SK-N-SH (cell line): ENCODE measurements at regions not wholly inside any gene's neighbourhood (a gene's known extent, or its start where the extent isn't known, plus 50 kb on each side); places are given as distances from the start of the nearest gene placed in this dataset.
"Not testable (repeated sequence)": the region's sequence is repeated elsewhere in the genome, so short reads cannot be mapped to it uniquely, and the experiment has no call there.

ENCODE experiments used
- CTCF ChIA-PET: fragments of 300-600, 350-600 bp; formaldehyde crosslinking; extraction: SDS; loops from one replicate; lab custom pipeline; 2021; lab: Yijun Ruan, JAX
- POLR2A ChIA-PET: fragments of 350-600 bp; sonication (Branson Sonifier 250); formaldehyde crosslinking; extraction: SDS; loops from one replicate; lab custom pipeline; 2020; ENCODE audit warnings: antibody characterized with exemption, inconsistent platforms; lab: Yijun Ruan, JAX
- DNase-seq: peaks from one replicate; pipeline ENCODE4 v3.0.0; 2012
- H2AFZ ChIP-seq: fragments of 200-600 bp; sonication (generic); 2 replicates; pipeline ENCODE4 v1.8.1; 2016; ENCODE audit warnings: antibody characterized with exemption, mild to moderate bottlenecking, low read depth
- H3F3A ChIP-seq: fragments of 200-600 bp; sonication (generic); replicated peaks from 2 replicates; pipeline ENCODE3; 2016; ENCODE audit warnings: antibody characterized with exemption, mild to moderate bottlenecking; ENCODE audit not compliant: insufficient read depth
- H3K27ac ChIP-seq, 2 experiments: fragments of 200-500 bp in 1 of 2; fragments of 200-600 bp in 1 of 2; sonication (Bioruptor generic) in 1 of 2; sonication (generic), shearing (Covaris generic) in 1 of 2; 2 replicates each; pipeline versions ENCODE4 v1.5.1 to v1.6.1; 2014 to 2016; ENCODE audit warnings: low read depth in 2 of 2, inconsistent platforms in 1 of 2, low read length in 1 of 2, mild to moderate bottlenecking in 1 of 2, mixed read lengths in 1 of 2
- H3K27me3 ChIP-seq: fragments of 200-600 bp; sonication (generic), shearing (Covaris generic); 2 replicates; pipeline ENCODE4 v1.6.1; 2016; ENCODE audit warnings: mixed run types; ENCODE audit not compliant: insufficient read depth
- H3K36me3 ChIP-seq, 2 experiments: fragments of 200-500 bp in 1 of 2; fragments of 200-600 bp in 1 of 2; sonication (Bioruptor generic) in 1 of 2; sonication (generic) in 1 of 2; replicated peaks in 1 of 2; 2 replicates each; pipeline versions ENCODE3 to v1.5.1; 2014 to 2016; ENCODE audit warnings: low read length in 1 of 2, mild to moderate bottlenecking in 1 of 2; ENCODE audit not compliant: insufficient read depth in 2 of 2, control insufficient read depth in 1 of 2
- H3K4me1 ChIP-seq, 2 experiments: fragments of 200-500 bp in 1 of 2; fragments of 200-600 bp in 1 of 2; sonication (Bioruptor generic) in 1 of 2; sonication (generic), shearing (Covaris generic) in 1 of 2; 2 replicates each; pipeline versions ENCODE4 v1.5.1 to v1.6.1; 2014 to 2016; ENCODE audit warnings: low read depth in 1 of 2, low read length in 1 of 2, mixed run types in 1 of 2; ENCODE audit not compliant: insufficient read depth in 2 of 2, control insufficient read depth in 1 of 2
- H3K4me2 ChIP-seq: fragments of 200-600 bp; sonication (generic), shearing (Covaris generic); 2 replicates; pipeline ENCODE4 v1.6.1; 2017; ENCODE audit warnings: mixed run types
- H3K4me3 ChIP-seq, 2 experiments: fragments of 200-500 bp in 1 of 2; fragments of 200-600 bp in 1 of 2; sonication (Bioruptor generic) in 1 of 2; sonication (generic), shearing (Covaris generic) in 1 of 2; 2 replicates each; pipeline versions ENCODE4 v1.5.1 to v1.8.1; 2014 to 2016; ENCODE audit warnings: low read depth in 2 of 2, inconsistent platforms in 1 of 2, low read length in 1 of 2, mild to moderate bottlenecking in 1 of 2, mixed read lengths in 1 of 2, moderate library complexity in 1 of 2
- H3K79me2 ChIP-seq: fragments of 200-600 bp; sonication (generic); 2 replicates; pipeline ENCODE4 v1.8.1; 2017; ENCODE audit warnings: mild to moderate bottlenecking; ENCODE audit not compliant: insufficient read depth
- H3K9ac ChIP-seq: fragments of 200-600 bp; sonication (generic); 2 replicates; pipeline ENCODE4 v1.6.1; 2017; ENCODE audit warnings: mixed run types
- H3K9me2 ChIP-seq: fragments of 200-600 bp; sonication (generic); 2 replicates; pipeline ENCODE4 v1.6.1; 2017; ENCODE audit warnings: mixed run types
- H3K9me3 ChIP-seq: fragments of 200-600 bp; sonication (generic); 2 replicates; pipeline ENCODE4 v1.6.1; 2017; ENCODE audit warnings: mixed run types, mild to moderate bottlenecking, moderate library complexity
- H4K20me1 ChIP-seq: fragments of 200-600 bp; sonication (generic); 2 replicates; pipeline ENCODE4 v1.6.1; 2017; ENCODE audit warnings: mild to moderate bottlenecking, mixed run types; ENCODE audit not compliant: insufficient read depth
- ELF1 ChIP-seq: IDR thresholded peaks from 2 replicates; pipeline ENCODE4 v1.4.0; 2012
- EZH2phosphoT487 ChIP-seq: fragments of 200-600 bp; sonication (generic); IDR thresholded peaks from 2 replicates; pipeline ENCODE4 v1.6.1; 2017; ENCODE audit warnings: low read depth, mixed run types, mild to moderate bottlenecking, antibody characterized with exemption, moderate library complexity, borderline replicate concordance
- FOSL2 ChIP-seq: IDR thresholded peaks from 2 replicates; pipeline ENCODE4 v1.4.0; 2012; ENCODE audit warnings: low read depth, mild to moderate bottlenecking, moderate library complexity, borderline replicate concordance
- MXI1 ChIP-seq: IDR thresholded peaks from 2 replicates; pipeline ENCODE4 v1.6.1; 2012; ENCODE audit warnings: mild to moderate bottlenecking, low read depth, low read length, improper control_type of control experiment
- NFIC ChIP-seq: IDR thresholded peaks from 2 replicates; pipeline ENCODE4 v1.4.0; 2012; ENCODE audit warnings: borderline replicate concordance
- RAD21 ChIP-seq: IDR thresholded peaks from 2 replicates; pipeline ENCODE4 v1.6.1; 2012; ENCODE audit warnings: mild to moderate bottlenecking, low read length
- RCOR1 ChIP-seq: fragments of 150-350 bp; IDR thresholded peaks from 2 replicates; pipeline ENCODE4 v1.6.1; 2017; ENCODE audit warnings: antibody characterized with exemption, low read length
- TAF1 ChIP-seq: IDR thresholded peaks from 2 replicates; pipeline ENCODE4 v1.6.1; 2012; ENCODE audit warnings: low read depth, mild to moderate bottlenecking, low read length, moderate library complexity, borderline replicate concordance
- TEAD4 ChIP-seq: IDR thresholded peaks from 2 replicates; pipeline ENCODE4 v1.4.0; 2012; ENCODE audit warnings: mild to moderate bottlenecking, borderline replicate concordance; ENCODE audit not compliant: insufficient read depth
- WGBS: methylation state at CpG from one replicate; pipeline ENCODE4 v1.1.6; 2017; ENCODE audit warnings: low lambda C conversion rate; 5-methylcytosine and 5-hydroxymethylcytosine counted together
- TF ChIP-seq, protein P1 (sequence below): IDR thresholded peaks from 2 replicates; pipeline ENCODE4 v1.6.1; 2012; ENCODE audit warnings: mild to moderate bottlenecking, low read depth, low read length, moderate library complexity
- TF ChIP-seq, protein P2 (sequence below): fragments of 200-600 bp; sonication (generic); IDR thresholded peaks from 2 replicates; pipeline ENCODE4 v1.6.1; 2017; ENCODE audit warnings: antibody characterized with exemption, mild to moderate bottlenecking, moderate library complexity

DNA sequence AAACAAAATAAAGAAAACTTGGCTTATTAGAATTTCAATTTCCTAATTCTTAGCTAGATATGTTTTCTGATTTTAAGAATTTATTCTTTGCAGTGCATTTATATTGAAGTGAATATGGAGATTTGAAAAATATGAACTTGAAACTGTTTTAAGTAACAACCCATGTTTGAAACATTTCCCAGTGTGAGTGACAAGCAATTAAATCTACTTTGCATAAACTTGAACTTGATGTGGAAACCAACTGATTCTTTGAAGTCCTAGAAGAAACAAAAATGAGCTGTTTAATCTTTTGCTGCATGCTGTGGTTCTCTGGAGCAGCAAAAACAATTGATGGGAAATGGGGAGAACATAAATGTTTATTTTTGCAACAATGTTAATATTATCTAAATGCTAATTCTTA is 430.2 kb downstream of the ARL4A start (continued):
- TF ChIP-seq, protein P1, sequence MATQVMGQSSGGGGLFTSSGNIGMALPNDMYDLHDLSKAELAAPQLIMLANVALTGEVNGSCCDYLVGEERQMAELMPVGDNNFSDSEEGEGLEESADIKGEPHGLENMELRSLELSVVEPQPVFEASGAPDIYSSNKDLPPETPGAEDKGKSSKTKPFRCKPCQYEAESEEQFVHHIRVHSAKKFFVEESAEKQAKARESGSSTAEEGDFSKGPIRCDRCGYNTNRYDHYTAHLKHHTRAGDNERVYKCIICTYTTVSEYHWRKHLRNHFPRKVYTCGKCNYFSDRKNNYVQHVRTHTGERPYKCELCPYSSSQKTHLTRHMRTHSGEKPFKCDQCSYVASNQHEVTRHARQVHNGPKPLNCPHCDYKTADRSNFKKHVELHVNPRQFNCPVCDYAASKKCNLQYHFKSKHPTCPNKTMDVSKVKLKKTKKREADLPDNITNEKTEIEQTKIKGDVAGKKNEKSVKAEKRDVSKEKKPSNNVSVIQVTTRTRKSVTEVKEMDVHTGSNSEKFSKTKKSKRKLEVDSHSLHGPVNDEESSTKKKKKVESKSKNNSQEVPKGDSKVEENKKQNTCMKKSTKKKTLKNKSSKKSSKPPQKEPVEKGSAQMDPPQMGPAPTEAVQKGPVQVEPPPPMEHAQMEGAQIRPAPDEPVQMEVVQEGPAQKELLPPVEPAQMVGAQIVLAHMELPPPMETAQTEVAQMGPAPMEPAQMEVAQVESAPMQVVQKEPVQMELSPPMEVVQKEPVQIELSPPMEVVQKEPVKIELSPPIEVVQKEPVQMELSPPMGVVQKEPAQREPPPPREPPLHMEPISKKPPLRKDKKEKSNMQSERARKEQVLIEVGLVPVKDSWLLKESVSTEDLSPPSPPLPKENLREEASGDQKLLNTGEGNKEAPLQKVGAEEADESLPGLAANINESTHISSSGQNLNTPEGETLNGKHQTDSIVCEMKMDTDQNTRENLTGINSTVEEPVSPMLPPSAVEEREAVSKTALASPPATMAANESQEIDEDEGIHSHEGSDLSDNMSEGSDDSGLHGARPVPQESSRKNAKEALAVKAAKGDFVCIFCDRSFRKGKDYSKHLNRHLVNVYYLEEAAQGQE = no peak
- TF ChIP-seq TAF1 (no peak), ELF1 (no peak)

DNA sequence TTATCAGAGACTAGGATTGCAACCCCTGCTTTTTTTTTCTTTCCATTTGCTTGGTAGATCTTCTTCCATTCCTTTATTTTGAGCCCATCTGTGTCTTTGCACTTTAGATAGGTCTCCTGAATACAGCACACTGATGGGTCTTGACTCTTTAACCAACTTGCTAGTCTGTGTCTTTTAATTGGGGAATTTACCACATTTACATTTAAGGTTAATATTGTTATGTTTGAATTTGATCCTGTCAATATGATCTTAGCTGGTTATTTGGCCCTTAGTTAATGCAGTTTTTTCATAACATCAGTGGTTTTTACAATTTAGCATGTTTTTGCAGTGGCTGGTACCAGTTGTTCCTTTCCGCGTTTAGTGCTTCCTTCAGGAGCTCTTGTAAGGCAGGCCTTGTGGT is 437.2 kb downstream of the ARL4A start:
- H4K20me1 ChIP-seq, H3K27ac ChIP-seq, DNase-seq, H3K4me2 ChIP-seq, H3K9ac ChIP-seq, H3K36me3 ChIP-seq, H2AFZ ChIP-seq, H3K79me2 ChIP-seq, H3K27me3 ChIP-seq, POLR2A ChIA-PET, H3K9me2 ChIP-seq, H3K4me3 ChIP-seq, H3F3A ChIP-seq, H3K9me3 ChIP-seq, H3K4me1 ChIP-seq: not testable (repeated sequence)
- whole genome bisulfite sequencing = 98% methylated on average over 2 of the region's 2 CpGs
- CTCF ChIA-PET = interaction anchor here (1.3 kb wide), 1 partner anchor 13 kb away, joined by 3 read pairs; no protein-coding TSS in a partner anchor

DNA sequence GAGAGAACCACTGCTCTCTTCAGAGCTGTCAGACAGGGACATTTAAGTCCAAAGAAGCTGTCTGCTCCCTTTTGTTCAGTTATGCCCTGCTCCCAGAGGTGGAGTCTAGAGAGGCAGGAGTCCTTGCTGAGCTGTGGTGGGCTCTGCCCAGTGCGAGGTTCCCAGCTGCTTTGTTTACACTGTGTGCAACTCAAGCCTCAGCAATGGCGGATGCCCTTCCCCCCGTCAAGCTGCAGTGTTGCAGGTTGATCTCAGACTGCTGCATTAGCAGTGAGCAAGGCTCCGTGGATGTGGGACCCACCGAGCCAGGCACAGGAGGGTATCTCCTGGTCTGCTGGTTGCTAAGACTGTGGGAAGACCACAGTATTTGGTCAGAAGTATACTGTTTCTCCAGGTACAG is 438.9 kb downstream of the ARL4A start:
- Histone ChIP-seq H3K79me2 (no peaks in the 10 kb centered on the region), H3K9ac (no peak overlapping the region), H3K4me3 (no peak overlapping the region), H3K9me3 (no peaks in the 10 kb centered on the region), H3K4me2 (no peak overlapping the region), H3K27ac (no peak overlapping the region), H3K4me1 (no peaks in the 10 kb centered on the region), H3K9me2 (no peaks in the 10 kb centered on the region), H3K36me3 (no peaks in the 10 kb centered on the region), H4K20me1 (no peaks in the 10 kb centered on the region), H3K27me3 (no peaks in the 10 kb centered on the region)
- ChIA-PET CTCF (interaction anchor here (0.7 kb wide), 1 partner anchor 14 kb away, joined by 3 read pairs; no protein-coding TSS in a partner anchor), POLR2A (no interaction called here)
- no peak for DNase-seq
- no peak for TF ChIP-seq ELF1
- TF ChIP-seq TEAD4 = no peak
- TF ChIP-seq, all 33 proteins: peak for 0
- Histone ChIP-seq H2AFZ (no peak overlapping the region), H3F3A (no peaks in the 10 kb centered on the region)
- 15% methylated on average over 5 of the region's 5 CpGs for WGBS

DNA sequence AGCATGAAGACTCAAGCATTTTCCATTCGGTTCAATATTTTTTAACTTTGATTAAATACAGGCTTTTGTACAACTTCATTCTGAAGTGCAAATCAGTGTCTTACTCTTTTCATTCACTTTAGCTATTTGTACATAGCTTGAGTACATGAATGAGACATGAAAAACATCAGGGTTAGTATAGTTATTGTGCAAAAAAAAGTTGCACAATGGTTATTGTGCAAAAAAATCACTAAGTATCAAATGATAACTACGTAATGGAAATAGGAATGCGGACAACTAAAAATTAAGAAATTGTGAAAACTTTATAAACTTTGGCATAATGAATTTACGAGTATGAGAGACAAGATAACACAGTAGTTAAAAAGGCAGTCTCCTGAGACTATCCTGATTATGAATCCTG is 442.9 kb downstream of the ARL4A start:
- TF ChIP-seq FOSL2 = no peak
- TF ChIP-seq, protein P2, sequence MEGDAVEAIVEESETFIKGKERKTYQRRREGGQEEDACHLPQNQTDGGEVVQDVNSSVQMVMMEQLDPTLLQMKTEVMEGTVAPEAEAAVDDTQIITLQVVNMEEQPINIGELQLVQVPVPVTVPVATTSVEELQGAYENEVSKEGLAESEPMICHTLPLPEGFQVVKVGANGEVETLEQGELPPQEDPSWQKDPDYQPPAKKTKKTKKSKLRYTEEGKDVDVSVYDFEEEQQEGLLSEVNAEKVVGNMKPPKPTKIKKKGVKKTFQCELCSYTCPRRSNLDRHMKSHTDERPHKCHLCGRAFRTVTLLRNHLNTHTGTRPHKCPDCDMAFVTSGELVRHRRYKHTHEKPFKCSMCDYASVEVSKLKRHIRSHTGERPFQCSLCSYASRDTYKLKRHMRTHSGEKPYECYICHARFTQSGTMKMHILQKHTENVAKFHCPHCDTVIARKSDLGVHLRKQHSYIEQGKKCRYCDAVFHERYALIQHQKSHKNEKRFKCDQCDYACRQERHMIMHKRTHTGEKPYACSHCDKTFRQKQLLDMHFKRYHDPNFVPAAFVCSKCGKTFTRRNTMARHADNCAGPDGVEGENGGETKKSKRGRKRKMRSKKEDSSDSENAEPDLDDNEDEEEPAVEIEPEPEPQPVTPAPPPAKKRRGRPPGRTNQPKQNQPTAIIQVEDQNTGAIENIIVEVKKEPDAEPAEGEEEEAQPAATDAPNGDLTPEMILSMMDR = no peak
- TF ChIP-seq RAD21 = no peak
- no peak for TF ChIP-seq EZH2phosphoT487
- TF ChIP-seq NFIC = no peak
- TF ChIP-seq MXI1 = no peak
- no peak for TF ChIP-seq RCOR1
- TF ChIP-seq TEAD4 = no peak
- no peaks in the 10 kb centered on the region for H3F3A ChIP-seq
- no peaks in the 10 kb centered on the region for H3K79me2 ChIP-seq
- 7% methylated on average over 4 of the region's 4 CpGs for WGBS
- no peak overlapping the region for H3K27ac ChIP-seq
- no peak overlapping the region for H2AFZ ChIP-seq
- ChIA-PET POLR2A (no interaction called here), CTCF (no interaction called here)
- no peaks in the 10 kb centered on the region for H3K9me2 ChIP-seq
- no peaks in the 10 kb centered on the region for H3K27me3 ChIP-seq
- no peaks in the 10 kb centered on the region for H3K4me1 ChIP-seq
- H3K4me2 ChIP-seq = no peak overlapping the region
- no peaks in the 10 kb centered on the region for H3K36me3 ChIP-seq
- no peak overlapping the region for H3K4me3 ChIP-seq
- no peaks in the 10 kb centered on the region for H4K20me1 ChIP-seq
- H3K9me3 ChIP-seq = no peaks in the 10 kb centered on the region
- DNase-seq = no peak
- H3K9ac ChIP-seq = no peak overlapping the region

DNA sequence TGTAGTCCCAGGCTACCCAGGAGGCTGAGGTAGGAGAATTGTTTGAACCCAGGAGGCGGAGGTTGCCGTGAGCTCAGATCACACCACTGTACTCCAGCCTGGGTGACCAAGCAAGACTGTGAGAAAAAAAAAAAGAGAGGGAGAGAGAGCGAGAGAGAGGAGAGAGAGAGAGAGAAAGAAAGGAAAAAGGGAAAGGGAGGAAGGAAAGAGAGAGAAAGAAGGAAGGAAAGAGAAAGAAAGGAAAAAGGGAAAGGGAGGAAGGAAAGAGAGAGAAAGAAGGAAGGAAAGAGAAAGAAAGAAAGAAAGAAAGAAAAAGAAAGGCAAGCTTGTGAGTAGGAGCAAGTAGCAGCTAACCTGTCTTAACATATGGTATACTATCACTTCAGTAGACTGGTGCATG is 443.5 kb downstream of the ARL4A start:
- H3K79me2 ChIP-seq, H3K36me3 ChIP-seq, H3K4me2 ChIP-seq, H2AFZ ChIP-seq, H3K9me3 ChIP-seq, H3K27ac ChIP-seq, H3K27me3 ChIP-seq, H3K4me1 ChIP-seq, POLR2A ChIA-PET, H3K9ac ChIP-seq, H3K9me2 ChIP-seq, CTCF ChIA-PET, H3F3A ChIP-seq, H3K4me3 ChIP-seq, DNase-seq, H4K20me1 ChIP-seq: not testable (repeated sequence)
- WGBS = 16% methylated on average over 3 of the region's 3 CpGs
